Germinal center (tissue), 1 donor: ENCODE measurements at regions not wholly inside any gene's neighbourhood (a gene's known extent, or its start where the extent isn't known, plus 50 kb on each side); places are given as distances from the start of the nearest gene placed in this dataset.
"Not testable (repeated sequence)": the region's sequence is repeated elsewhere in the genome, so short reads cannot be mapped to it uniquely, and the experiment has no call there.

Experiments used
- DNase-seq: peaks from one replicate; pipeline ENCODE4 v3.0.0; 2012; ENCODE audit warnings: mixed read lengths, low spot score

DNA sequence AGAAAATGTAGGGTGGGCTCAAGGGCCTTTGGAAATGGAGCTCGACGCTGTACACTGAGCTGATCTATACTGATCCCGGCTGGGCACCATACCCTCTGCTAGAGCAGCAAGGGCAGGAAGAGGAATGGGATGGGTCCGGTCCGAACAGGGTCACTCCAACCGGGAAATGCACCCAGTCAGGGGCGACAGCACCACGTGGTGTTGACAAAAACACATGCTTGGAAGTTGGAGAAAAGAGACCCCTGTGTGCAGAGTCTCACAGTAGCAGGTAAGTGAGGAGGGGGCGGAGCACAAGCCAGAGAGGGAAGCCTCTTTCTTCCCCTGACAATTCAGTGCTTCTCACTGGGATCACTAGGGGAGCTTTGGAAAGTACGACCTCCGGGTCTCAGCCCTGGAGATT is 84.1 kb upstream of the ASB18 start:
- no peak for DNase-seq

DNA sequence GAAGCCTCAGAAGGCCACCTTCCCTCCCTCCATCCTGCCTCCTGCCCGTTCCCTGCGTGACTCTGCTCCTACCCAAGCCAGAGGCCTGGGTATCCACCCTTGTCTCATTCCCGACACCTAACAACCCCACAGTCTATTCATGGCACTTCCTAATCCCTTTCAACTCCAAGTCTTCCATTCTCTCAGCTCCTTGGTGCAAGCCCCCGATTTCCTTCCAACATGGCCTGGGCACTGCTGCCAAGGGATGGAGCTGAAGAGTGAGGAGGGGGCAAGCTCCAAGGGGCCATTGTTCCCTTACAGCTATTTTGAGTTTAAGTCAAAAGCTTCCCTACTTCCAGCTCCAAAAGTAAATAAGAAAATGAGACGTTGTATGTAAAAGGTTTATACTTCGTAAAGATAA is 84.8 kb upstream of the ASB18 start:
- no peak for DNase-seq

DNA sequence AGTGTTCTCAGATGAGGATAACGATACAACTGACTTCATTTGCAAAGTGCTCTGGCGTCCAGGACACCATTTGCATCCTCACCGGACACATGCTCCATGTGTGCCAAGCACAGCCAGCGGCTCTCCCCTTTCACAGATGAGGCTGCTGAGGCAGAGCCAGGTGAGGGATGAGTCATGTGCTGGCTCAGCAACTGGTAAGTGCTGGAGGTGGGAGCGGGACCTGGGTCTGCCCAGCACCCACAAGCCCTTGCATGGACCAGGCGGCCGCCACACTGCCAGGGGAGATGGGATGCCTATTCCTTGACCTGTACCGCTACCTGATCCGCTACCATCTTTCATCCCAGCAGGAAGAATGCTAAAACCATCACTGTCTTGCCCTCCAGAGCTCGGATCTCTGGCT is 86.2 kb upstream of the ASB18 start:
- DNase-seq: no peak

DNA sequence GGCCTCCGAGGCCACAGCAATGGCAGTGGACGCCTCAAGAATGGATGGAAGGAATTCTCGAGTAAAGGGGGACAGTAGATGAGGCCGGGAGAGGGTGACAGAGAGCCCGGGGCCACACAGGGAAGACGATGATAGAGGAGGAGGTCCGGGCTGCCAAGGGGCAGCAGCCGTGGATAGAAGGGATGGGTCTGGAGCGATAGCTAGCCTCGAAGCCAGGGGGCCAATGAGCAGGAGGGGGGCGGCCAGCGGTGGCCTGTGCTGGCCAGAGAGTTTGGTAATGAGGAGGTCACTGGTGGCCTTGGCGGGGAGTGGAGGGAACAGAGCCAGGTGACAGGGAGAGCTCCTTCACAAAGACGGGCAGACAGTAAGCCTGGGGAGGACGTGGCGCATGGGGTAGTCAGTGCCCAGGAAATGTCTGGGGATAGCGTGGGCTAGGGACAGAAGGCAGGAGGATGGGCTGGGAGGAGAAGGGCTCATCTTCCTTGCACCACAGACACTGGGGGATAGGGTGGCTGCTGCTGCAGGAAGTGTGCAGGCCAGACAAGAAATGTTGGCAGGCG is 87.8 kb upstream of the ASB18 start:
- no peak for DNase-seq

DNA sequence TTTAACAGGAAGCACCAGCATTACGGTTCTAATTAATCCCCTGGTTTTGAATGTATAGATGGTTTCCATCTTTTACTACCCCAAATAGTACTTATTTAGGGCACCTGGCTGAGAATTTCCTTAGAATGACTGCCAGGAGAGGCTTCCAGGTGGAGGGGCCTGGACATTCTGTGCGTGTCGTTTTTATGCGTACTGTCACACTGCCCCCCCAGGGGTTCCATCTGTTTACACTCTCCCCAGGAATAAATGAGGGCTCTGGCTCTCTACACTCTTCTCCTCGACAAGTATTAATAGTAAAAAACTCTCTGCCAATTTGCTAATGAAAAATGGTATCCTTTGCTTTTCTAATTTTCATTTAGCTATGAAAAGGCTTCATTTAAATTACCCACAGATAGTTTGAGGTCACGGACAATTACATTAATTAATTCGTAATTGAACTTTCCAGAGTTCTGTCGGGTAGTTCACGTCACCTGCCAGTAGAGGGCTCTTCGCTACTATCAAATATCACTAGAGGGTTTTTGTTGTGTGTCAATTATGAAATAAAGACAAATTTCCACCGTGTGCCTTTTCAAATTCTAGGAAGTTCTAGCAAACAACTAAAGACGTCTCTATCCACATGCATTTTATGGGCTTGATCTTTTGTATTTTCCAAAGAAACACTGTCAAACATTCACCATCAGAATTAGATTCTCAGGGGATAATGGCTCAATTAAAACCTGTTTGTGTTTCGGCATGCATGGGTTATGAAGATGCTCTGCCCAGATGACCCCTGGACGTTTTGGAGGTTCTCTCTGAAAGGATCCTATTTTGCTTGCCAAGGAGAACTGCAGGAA is 88.8 kb upstream of the ASB18 start:
- peak; percentile 44 for DNase-seq

DNA sequence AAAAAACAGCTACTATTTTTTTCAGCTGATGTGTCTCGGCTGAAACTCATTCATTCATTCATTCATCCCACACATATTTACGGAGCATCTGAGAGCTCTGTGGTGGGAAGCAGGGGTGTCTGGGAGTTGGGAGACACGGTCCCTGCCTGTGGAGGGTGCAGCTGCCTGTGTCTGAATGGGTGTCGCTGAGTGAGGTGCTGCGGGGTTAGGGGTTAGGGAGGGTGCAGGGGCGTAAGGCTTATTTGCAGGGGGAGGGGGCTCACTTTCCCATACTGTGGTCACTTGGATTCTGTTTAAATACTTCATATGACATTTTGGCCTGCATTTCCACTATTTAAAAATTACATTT is 89.4 kb upstream of the ASB18 start:
- no peak for DNase-seq

DNA sequence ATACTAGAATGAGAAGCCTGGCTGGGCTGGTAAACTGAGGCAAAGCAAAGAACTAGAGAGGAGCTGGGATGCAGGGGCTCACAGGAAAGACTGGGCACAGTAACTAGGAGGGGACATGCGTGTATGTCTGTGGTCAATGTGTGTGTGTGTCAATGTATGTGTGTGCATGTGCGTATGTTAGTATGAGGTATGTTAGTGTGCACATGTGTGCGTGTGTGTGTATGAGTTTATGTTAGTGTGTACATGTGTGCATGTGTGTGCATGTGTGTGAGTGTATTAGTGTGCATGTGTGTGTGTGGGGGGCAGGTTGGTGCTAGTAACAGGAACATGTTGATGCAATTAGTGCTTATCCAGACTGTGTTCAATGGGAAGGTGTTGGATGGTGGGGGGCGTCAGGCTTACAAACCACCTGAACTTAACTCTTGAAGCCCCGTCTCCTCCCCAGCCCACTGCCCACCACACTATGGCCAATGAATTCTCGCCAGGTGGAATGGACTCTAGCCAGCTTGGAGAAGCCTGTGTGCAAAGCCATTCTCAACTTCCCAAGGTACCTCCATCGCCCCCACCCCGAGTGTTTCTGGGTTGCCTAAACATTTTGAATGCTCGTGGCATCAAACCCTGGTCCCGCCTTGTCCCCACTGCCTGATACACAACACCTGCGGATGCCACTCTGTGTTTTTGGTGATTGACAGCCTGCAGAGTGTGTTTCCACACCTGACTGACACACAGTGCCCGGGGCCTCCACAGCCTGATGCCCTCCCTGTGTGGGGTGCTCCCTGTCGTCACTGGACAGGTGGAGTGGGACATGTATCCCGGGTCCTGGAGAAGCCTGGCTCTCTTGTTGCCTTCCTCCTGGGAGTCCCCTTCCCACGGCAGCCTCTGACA is 90.1 kb upstream of the ASB18 start:
- no peak for DNase-seq

DNA sequence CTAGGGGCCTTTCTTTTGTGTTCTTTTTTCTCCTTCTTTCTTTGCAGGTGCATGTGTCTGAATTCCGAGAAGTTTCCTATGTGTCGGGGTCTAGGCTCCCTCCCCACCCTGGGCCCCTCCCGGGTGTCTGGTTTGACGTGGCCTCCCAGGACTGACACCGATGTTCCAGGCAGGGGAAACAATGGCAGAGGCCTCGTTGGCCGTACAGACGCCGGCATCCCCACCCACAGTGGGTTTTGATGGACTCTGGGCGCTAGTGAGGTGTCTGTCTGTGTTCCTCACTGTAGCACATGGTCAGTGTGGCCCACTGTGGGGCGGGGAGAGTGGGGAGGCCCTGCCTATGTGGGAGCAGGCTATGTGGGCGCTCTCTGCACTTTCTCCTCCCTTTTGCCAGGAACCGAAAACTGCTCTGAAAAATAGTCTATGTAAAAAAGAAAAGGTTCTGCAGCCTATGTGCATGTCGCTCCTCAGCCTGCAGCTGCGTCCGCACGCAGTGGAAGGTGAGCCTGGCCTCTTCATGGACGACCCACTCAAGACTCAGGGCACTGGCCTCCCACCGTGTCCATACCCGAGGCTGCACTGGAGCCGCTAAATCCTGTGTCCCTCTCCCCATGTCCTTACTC is 90.9 kb upstream of the ASB18 start:
- DNase-seq: no peak

DNA sequence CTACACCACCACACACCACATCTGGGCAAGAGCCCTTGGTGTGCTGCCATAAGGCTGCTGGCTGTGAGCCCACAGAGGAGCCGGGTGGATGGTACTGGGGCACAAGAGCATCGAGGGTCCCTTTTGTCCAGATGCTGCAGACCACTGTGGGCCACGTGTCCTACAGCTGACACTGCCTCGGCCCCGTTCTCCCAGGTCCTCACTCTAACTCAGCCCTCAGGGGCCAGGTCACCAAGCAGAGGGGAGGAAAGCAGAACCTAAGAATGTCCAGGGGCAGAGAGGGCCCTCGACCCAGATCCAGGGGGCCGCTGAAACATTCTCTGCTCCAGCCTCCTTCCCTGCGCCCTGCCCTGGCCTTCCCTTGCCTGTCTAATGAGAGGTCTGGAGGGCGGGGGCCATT is 91.7 kb upstream of the ASB18 start:
- no peak for DNase-seq

DNA sequence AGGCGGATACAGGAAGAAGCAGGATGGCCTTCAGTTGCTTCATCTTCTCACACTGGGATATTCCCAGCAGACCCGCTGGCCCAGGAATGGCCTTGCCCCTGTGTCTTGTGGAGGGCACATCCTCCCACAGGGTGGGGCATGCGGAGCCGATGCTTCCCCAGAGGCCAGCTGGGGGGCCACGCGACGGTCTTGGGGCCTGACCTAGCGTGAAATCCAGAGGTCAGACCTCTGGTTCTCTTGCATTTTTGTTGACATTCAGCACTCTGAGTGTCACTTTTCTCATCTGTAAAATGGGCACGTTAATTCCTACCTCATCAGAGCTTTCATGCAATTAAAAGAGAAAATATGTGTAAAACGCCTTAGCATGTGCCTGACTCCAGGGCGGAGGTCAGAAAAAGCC is 92.1 kb upstream of the ASB18 start:
- DNase-seq: not testable (repeated sequence)

DNA sequence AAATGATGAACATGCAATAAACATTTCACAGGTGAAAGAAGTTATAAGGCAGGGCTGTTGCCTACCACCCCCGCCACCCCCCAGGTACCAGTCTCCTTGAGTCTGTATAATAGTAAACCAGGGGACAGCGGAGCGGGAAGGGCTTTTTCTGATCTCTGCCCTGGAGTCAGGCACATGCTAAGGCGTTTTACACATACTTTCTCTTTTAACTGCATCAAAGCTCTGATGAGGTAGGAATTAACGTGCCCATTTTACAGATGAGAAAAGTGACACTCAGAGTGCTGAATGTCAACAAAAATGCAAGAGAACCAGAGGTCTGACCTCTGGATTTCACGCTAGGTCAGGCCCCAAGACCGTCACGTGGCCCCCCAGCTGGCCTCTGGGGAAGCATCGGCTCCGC is 94.3 kb upstream of the ASB18 start:
- DNase-seq: not testable (repeated sequence)

DNA sequence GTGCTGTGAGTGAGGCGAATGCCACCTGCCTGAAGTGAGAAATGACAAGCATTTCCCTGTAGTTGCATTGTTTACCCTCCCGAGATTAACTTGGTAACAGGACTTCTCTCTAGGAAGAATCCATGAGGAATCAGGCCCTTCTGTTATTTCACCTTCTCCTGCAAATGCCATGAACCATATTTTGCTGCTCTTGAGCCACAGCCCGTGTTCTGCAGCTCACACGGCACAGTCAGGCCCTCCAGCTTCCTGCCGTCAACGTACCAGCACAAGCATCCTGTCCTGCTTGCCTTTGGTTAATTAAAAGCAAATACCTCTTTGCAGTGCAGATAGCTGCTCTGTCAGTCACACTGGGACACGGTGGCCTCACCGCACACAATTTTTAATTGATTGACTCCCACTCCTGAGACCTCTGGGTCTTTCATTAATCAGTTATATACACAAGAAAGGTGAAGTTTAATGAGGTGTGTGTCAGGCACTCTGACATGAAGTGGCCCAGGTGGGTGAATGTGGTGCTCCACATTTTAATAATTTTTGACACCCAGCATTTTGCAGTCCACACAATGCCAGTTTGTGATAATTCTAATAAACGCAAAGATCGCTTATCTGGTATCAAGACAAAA is 95.3 kb upstream of the ASB18 start:
- DNase-seq: no peak

DNA sequence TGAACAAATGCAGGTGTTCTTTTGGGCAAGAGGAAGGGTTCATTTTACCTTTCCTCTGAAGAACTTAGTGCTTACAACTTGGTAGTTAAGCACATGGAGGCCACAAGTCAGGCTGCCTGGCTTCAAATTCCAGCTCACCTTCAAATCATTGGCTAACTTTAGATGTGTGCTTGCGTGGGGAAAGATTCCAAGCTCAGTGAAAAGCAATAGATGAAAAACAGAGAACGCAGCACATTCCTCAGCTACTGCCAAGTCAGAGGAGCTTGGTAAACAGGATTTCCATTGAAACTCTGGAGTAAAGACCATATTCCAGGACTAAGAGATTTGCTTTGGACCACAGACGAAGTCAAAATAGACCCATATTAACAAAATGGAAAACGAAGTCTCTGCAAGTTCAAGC is 96.3 kb upstream of the ASB18 start:
- DNase-seq: no peak

DNA sequence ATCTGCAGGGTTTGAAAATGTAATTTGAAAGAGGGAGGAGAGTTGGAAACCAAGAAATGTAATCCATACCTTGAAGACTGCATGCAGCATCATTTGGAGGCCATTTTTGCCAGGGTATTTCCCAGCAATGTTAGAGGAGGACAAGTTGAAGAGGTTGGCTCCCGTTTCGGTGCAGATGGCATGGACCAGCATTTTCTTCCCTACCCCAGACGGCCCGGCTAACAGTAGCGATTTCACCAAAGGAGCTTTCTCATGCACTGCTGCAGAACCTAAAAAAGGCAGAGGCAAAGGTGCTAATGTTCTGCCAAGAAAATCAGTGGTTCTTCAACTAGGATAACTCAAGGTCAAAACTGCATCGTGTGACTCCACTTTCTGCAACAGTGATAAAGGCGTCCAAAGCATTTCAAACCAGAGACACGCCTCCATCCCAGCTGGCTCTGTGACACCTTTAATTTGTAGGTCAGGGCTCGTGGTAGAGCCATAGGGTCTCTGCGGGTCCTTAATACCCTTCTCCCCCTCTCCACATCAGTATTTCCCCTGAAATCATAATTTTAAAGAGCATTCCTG is 99.6 kb upstream of the ASB18 start:
- DNase-seq: no peak

DNA sequence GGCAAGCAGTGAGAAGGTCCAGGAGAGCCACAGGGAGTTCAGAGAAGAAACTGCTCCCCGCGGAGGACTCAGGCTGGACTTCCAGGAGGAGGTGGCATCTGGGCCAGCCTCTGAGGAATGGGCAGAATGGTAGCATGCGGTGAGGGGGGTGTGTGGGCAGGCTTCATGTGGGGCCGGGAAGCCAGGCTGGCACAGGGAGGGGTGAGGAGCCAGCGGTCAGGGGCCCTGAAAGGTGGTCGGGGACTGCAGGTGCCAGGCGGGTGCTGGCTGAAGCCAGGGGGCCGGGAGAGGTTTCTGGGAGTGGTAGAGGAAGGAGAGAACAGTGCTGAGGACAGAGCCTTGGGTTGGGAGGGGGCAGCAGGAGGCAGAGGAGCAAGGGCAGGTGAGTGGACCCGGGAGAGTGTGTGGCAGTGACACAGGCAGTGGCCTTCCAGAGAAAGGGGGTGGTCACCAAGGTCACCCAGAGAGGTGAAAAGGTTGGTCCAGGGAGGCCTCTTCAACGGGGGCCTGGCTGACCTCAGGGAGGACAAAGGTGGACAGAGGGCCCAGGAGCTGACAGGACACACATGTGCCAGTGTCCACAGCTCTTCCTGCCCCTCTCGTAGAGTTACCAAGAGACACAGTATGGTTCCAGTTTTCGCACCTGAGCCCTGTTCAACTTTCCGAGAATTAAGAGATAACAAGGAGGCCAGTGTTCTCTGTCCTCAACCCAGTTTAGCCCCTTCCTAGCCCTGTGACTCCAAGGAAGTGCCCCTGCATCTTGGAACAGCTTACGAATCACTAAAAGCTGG is 101.2 kb upstream of the ASB18 start:
- DNase-seq: no peak

DNA sequence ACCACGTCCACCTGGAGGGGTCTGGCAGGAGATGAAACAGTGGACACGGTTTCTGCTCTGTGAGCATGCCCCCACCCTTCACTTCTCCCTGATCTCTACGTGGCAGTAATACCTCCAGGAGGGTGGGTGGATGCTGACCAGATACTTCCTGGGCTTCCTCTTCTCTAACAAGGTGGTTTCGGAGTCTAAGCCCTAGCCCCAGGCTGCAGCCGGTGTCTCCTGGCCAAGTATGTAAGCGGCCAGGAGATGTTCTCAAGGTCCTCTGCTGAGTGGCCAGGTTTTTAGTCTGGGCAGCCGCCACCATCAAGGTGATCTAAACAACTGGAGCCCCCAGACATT is 101.8 kb upstream of the ASB18 start:
- no peak for DNase-seq

DNA sequence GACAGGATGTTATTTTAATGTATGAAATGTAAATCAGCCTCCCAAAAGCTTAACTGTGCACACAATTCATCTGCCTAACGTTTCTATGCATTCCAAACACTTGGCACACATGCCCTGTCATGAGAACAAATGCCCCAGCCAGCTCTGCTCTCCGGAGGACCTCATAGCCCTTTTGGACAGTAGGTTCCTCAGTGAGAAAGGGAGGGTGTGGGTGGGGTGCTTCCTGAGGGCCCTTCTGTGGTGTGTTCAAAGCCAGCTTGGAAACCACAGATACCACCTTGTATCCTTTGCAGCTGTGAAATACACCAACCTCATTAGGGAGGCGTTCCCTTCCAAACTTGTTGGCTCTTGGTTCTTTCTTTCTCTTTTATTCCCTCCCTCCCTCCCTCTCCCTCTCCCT is 102.2 kb upstream of the ASB18 start:
- no peak for DNase-seq

DNA sequence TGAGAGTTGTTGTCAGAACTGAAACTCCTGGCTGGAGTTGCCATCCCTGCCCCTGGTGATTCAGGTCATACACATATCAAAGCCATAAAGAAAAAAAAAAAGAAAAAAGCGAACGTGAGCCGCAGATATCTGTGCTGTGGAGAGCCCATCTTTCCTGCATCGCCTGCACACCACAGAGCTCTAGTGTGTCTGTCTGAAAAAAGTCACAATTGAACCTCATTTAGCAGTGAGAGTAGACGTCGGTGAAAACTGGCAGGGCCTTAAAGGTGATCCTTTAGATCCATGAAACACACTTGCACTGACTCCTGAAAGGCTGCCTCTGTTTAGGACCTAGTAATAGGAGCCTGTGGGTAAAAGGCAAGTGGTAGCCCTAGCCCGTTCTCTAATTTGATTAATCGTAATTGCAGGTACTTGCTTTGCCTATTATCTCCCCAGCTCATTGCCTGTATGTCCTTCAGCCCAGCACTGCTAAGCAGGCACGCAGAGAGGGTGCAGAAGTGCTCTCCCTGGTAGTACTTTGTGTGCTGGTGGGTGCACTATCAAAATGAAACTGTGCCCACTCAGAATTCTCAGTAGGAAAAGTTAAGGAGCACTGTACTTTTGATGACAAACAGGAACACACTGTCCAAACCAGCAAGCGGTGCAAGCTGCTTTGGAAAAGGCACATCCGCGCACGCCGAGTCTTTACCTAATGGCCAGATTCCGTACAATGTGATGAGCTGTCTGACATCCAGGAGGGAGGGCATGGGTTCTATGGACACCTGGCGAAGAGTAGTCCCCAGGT is 103.5 kb upstream of the ASB18 start:
- DNase-seq: no peak

DNA sequence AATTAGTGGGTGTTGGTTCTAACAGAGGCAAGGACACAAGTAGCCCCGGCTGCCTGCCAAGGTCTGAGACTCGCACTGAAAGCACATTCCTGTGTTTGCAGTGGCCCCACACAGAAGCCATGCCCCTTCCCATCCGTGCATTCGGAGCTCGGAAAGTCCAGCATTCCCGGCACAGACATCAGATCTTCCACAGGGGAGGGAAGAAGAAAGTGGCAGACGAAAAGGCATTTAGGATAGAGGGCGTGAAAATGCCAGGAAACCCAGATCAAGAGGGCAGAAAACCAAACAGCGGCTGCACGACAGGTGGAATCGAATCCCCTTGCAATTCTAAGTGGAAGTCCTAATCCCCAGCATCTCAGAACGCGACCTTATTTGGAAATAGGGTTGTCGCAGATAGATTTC is 105.5 kb upstream of the ASB18 start:
- DNase-seq: no peak

DNA sequence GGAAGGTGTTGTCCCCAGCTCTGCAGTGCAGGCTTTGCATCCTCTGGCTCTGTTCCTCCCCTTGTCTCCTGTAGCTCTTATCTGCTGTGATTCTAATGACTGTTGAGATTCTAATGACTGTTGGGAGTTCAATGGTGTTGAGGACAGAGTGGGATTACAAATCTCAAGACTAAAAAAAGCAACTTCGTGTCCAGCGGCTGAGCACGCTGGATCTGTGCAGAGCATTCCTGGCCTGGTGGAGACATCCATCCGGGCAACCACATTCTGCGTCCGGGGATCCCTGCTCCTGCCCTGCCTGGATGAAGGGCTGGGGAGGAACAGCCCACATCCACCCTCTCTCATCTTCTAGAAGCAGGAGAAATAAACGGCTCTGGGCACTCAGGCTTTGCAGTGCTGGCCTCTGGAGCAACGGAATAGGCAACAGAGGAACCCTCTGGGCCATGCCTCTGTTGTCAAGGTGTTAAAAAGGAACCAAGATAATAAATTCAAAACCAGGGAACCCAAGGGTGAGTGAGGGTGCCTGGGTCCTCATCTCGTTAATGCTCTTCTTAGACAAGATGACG is 106.7 kb upstream of the ASB18 start:
- DNase-seq: no peak
